SK-N-SH (cell line): ENCODE measurements at regions not wholly inside any gene's neighbourhood (a gene's known extent, or its start where the extent isn't known, plus 50 kb on each side); places are given as distances from the start of the nearest gene placed in this dataset.

Source experiments
- CTCF ChIA-PET: fragments of 300-600, 350-600 bp; formaldehyde crosslinking; extraction: SDS; loops from one replicate; lab custom pipeline; 2021; lab: Yijun Ruan, JAX
- POLR2A ChIA-PET: fragments of 350-600 bp; sonication (Branson Sonifier 250); formaldehyde crosslinking; extraction: SDS; loops from one replicate; lab custom pipeline; 2020; ENCODE audit warnings: antibody characterized with exemption, inconsistent platforms; lab: Yijun Ruan, JAX
- DNase-seq: peaks from one replicate; pipeline ENCODE4 v3.0.0; 2012
- H2AFZ ChIP-seq: fragments of 200-600 bp; sonication (generic); 2 replicates; pipeline ENCODE4 v1.8.1; 2016; ENCODE audit warnings: antibody characterized with exemption, mild to moderate bottlenecking, low read depth
- H3F3A ChIP-seq: fragments of 200-600 bp; sonication (generic); replicated peaks from 2 replicates; pipeline ENCODE3; 2016; ENCODE audit warnings: antibody characterized with exemption, mild to moderate bottlenecking; ENCODE audit not compliant: insufficient read depth
- H3K27ac ChIP-seq, 2 experiments: fragments of 200-500 bp in 1 of 2; fragments of 200-600 bp in 1 of 2; sonication (Bioruptor generic) in 1 of 2; sonication (generic), shearing (Covaris generic) in 1 of 2; 2 replicates each; pipeline versions ENCODE4 v1.5.1 to v1.6.1; 2014 to 2016; ENCODE audit warnings: low read depth in 2 of 2, inconsistent platforms in 1 of 2, low read length in 1 of 2, mild to moderate bottlenecking in 1 of 2, mixed read lengths in 1 of 2
- H3K27me3 ChIP-seq: fragments of 200-600 bp; sonication (generic), shearing (Covaris generic); 2 replicates; pipeline ENCODE4 v1.6.1; 2016; ENCODE audit warnings: mixed run types; ENCODE audit not compliant: insufficient read depth
- H3K36me3 ChIP-seq, 2 experiments: fragments of 200-500 bp in 1 of 2; fragments of 200-600 bp in 1 of 2; sonication (Bioruptor generic) in 1 of 2; sonication (generic) in 1 of 2; replicated peaks in 1 of 2; 2 replicates each; pipeline versions ENCODE3 to v1.5.1; 2014 to 2016; ENCODE audit warnings: low read length in 1 of 2, mild to moderate bottlenecking in 1 of 2; ENCODE audit not compliant: insufficient read depth in 2 of 2, control insufficient read depth in 1 of 2
- H3K4me1 ChIP-seq, 2 experiments: fragments of 200-500 bp in 1 of 2; fragments of 200-600 bp in 1 of 2; sonication (Bioruptor generic) in 1 of 2; sonication (generic), shearing (Covaris generic) in 1 of 2; 2 replicates each; pipeline versions ENCODE4 v1.5.1 to v1.6.1; 2014 to 2016; ENCODE audit warnings: low read depth in 1 of 2, low read length in 1 of 2, mixed run types in 1 of 2; ENCODE audit not compliant: insufficient read depth in 2 of 2, control insufficient read depth in 1 of 2
- H3K4me2 ChIP-seq: fragments of 200-600 bp; sonication (generic), shearing (Covaris generic); 2 replicates; pipeline ENCODE4 v1.6.1; 2017; ENCODE audit warnings: mixed run types
- H3K4me3 ChIP-seq, 2 experiments: fragments of 200-500 bp in 1 of 2; fragments of 200-600 bp in 1 of 2; sonication (Bioruptor generic) in 1 of 2; sonication (generic), shearing (Covaris generic) in 1 of 2; 2 replicates each; pipeline versions ENCODE4 v1.5.1 to v1.8.1; 2014 to 2016; ENCODE audit warnings: low read depth in 2 of 2, inconsistent platforms in 1 of 2, low read length in 1 of 2, mild to moderate bottlenecking in 1 of 2, mixed read lengths in 1 of 2, moderate library complexity in 1 of 2
- H3K79me2 ChIP-seq: fragments of 200-600 bp; sonication (generic); 2 replicates; pipeline ENCODE4 v1.8.1; 2017; ENCODE audit warnings: mild to moderate bottlenecking; ENCODE audit not compliant: insufficient read depth
- H3K9ac ChIP-seq: fragments of 200-600 bp; sonication (generic); 2 replicates; pipeline ENCODE4 v1.6.1; 2017; ENCODE audit warnings: mixed run types
- H3K9me2 ChIP-seq: fragments of 200-600 bp; sonication (generic); 2 replicates; pipeline ENCODE4 v1.6.1; 2017; ENCODE audit warnings: mixed run types
- H3K9me3 ChIP-seq: fragments of 200-600 bp; sonication (generic); 2 replicates; pipeline ENCODE4 v1.6.1; 2017; ENCODE audit warnings: mixed run types, mild to moderate bottlenecking, moderate library complexity
- H4K20me1 ChIP-seq: fragments of 200-600 bp; sonication (generic); 2 replicates; pipeline ENCODE4 v1.6.1; 2017; ENCODE audit warnings: mild to moderate bottlenecking, mixed run types; ENCODE audit not compliant: insufficient read depth
- CHD2 ChIP-seq: fragments of 150-350 bp; IDR thresholded peaks from 2 replicates; pipeline ENCODE4 v1.6.1; 2018; ENCODE audit warnings: low read length; ENCODE audit not compliant: partially characterized antibody
- ELF1 ChIP-seq: IDR thresholded peaks from 2 replicates; pipeline ENCODE4 v1.4.0; 2012
- NRF1 ChIP-seq: IDR thresholded peaks from 2 replicates; pipeline ENCODE4 v1.6.1; 2012; ENCODE audit warnings: low read depth, mild to moderate bottlenecking, low read length
- PBX3 ChIP-seq: IDR thresholded peaks from 2 replicates; pipeline ENCODE4; 2012
- RFX5 ChIP-seq: IDR thresholded peaks from 2 replicates; pipeline ENCODE4 v1.6.1; 2012; ENCODE audit warnings: mild to moderate bottlenecking, improper control_type of control experiment, low read length
- WGBS: methylation state at CpG from one replicate; pipeline ENCODE4 v1.1.6; 2017; ENCODE audit warnings: low lambda C conversion rate; 5-methylcytosine and 5-hydroxymethylcytosine counted together
- TF ChIP-seq, protein P1 (sequence below): IDR thresholded peaks from 2 replicates; pipeline ENCODE4 v1.4.0; 2012; ENCODE audit warnings: low read depth
- TF ChIP-seq, protein P2 (sequence below): fragments of 150-350 bp; IDR thresholded peaks from 2 replicates; pipeline ENCODE4 v1.6.1; 2016; ENCODE audit warnings: mild to moderate bottlenecking, low read depth, low read length
- TF ChIP-seq, protein P3 (sequence below): IDR thresholded peaks from 2 replicates; pipeline ENCODE4 v1.6.1; 2012; ENCODE audit warnings: mild to moderate bottlenecking, low read depth, low read length, moderate library complexity

DNA sequence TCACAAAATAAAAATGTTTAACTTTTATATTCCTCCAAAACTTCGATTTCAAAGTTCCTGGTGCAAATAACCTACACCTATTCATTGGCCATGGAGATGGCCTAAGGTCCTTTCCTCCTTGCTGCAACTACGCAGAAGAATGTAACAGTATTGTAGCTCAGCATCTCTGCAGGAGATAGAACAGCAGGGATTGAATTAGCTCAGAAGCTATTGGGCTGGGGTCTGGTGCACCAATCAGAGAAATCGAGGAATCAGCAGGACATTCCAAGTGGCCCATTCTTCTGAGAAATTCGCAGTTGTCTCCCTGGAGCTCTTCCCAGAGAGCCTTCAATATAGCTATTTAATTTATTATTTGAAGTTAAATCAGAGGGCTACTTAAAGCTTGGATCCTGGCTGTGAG, 560.6 kb downstream of the GATA3 start:
- CTCF ChIA-PET, result interaction anchor here (0.9 kb wide), 1 partner anchor 125 kb away, joined by 4 read pairs; no protein-coding TSS in a partner anchor
- Histone ChIP-seq H2AFZ (no peak overlapping the region), H3F3A (no peaks in the 10 kb centered on the region)
- TF ChIP-seq RFX5 (no peak), ELF1 (no peak), CHD2 (no peak), PBX3 (no peak)
- TF ChIP-seq, protein P1, sequence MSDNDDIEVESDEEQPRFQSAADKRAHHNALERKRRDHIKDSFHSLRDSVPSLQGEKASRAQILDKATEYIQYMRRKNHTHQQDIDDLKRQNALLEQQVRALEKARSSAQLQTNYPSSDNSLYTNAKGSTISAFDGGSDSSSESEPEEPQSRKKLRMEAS, result no peak
- TF ChIP-seq, all 33 proteins: peak for 0
- Histone ChIP-seq H3K79me2 (no peaks in the 10 kb centered on the region), H3K9me3 (no peaks in the 10 kb centered on the region), H3K27me3 (no peaks in the 10 kb centered on the region), H3K27ac (no peak overlapping the region), H3K9me2 (no peaks in the 10 kb centered on the region), H3K4me3 (no peak overlapping the region), H3K4me2 (no peak overlapping the region), H4K20me1 (no peaks in the 10 kb centered on the region), H3K36me3 (no peaks in the 10 kb centered on the region), H3K4me1 (no peaks in the 10 kb centered on the region), H3K9ac (no peak overlapping the region)
- WGBS, result 26% methylated on average over 4 of the region's 4 CpGs
- no peak for DNase-seq
- POLR2A ChIA-PET, result no interaction called here

DNA sequence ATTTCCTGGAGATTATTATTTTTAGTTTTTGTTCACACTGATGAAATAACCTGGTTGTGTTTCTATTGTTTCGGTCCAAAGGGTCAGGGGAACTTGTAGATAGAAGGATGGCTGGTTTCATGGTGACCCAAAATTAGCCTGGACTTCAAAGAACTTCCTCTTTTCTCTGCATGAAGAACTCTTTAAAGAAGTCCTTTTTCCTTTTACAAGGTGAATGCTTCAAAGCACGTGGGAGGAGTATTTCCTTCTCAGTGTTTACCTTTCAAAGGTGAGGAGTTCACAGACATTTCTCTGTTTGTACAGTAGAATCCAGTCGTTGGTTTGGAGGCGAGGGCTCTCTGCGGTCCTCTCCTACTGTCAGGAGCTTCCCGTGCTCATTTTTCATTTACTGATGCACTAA, 561.7 kb downstream of the GATA3 start:
- Histone ChIP-seq H3K36me3 (no peaks in the 10 kb centered on the region), H3K9me2 (no peaks in the 10 kb centered on the region), H4K20me1 (no peaks in the 10 kb centered on the region), H3K79me2 (no peaks in the 10 kb centered on the region), H3F3A (no peaks in the 10 kb centered on the region), H3K4me1 (no peaks in the 10 kb centered on the region), H3K9me3 (no peaks in the 10 kb centered on the region), H2AFZ (no peak overlapping the region), H3K4me2 (no peak overlapping the region), H3K4me3 (no peak overlapping the region), H3K9ac (no peak overlapping the region), H3K27ac (no peak overlapping the region), H3K27me3 (no peaks in the 10 kb centered on the region)
- TF ChIP-seq, protein P2, sequence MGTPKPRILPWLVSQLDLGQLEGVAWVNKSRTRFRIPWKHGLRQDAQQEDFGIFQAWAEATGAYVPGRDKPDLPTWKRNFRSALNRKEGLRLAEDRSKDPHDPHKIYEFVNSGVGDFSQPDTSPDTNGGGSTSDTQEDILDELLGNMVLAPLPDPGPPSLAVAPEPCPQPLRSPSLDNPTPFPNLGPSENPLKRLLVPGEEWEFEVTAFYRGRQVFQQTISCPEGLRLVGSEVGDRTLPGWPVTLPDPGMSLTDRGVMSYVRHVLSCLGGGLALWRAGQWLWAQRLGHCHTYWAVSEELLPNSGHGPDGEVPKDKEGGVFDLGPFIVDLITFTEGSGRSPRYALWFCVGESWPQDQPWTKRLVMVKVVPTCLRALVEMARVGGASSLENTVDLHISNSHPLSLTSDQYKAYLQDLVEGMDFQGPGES, result no peak
- no peak for TF ChIP-seq NRF1
- TF ChIP-seq, protein P3, sequence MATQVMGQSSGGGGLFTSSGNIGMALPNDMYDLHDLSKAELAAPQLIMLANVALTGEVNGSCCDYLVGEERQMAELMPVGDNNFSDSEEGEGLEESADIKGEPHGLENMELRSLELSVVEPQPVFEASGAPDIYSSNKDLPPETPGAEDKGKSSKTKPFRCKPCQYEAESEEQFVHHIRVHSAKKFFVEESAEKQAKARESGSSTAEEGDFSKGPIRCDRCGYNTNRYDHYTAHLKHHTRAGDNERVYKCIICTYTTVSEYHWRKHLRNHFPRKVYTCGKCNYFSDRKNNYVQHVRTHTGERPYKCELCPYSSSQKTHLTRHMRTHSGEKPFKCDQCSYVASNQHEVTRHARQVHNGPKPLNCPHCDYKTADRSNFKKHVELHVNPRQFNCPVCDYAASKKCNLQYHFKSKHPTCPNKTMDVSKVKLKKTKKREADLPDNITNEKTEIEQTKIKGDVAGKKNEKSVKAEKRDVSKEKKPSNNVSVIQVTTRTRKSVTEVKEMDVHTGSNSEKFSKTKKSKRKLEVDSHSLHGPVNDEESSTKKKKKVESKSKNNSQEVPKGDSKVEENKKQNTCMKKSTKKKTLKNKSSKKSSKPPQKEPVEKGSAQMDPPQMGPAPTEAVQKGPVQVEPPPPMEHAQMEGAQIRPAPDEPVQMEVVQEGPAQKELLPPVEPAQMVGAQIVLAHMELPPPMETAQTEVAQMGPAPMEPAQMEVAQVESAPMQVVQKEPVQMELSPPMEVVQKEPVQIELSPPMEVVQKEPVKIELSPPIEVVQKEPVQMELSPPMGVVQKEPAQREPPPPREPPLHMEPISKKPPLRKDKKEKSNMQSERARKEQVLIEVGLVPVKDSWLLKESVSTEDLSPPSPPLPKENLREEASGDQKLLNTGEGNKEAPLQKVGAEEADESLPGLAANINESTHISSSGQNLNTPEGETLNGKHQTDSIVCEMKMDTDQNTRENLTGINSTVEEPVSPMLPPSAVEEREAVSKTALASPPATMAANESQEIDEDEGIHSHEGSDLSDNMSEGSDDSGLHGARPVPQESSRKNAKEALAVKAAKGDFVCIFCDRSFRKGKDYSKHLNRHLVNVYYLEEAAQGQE, result no peak
- no peak for DNase-seq
- WGBS, result 42% methylated on average over 6 of the region's 6 CpGs
- POLR2A ChIA-PET, result no interaction called here
- CTCF ChIA-PET, result interaction anchor here (1.0 kb wide), 1 partner anchor 564 kb away, joined by 3 read pairs; no protein-coding TSS in a partner anchor
